ENCODE measurements at regions not wholly inside any gene's neighbourhood (a gene's known extent, or its start where the extent isn't known, plus 50 kb on each side); places are given as distances from the start of the nearest gene placed in this dataset.

DNA sequence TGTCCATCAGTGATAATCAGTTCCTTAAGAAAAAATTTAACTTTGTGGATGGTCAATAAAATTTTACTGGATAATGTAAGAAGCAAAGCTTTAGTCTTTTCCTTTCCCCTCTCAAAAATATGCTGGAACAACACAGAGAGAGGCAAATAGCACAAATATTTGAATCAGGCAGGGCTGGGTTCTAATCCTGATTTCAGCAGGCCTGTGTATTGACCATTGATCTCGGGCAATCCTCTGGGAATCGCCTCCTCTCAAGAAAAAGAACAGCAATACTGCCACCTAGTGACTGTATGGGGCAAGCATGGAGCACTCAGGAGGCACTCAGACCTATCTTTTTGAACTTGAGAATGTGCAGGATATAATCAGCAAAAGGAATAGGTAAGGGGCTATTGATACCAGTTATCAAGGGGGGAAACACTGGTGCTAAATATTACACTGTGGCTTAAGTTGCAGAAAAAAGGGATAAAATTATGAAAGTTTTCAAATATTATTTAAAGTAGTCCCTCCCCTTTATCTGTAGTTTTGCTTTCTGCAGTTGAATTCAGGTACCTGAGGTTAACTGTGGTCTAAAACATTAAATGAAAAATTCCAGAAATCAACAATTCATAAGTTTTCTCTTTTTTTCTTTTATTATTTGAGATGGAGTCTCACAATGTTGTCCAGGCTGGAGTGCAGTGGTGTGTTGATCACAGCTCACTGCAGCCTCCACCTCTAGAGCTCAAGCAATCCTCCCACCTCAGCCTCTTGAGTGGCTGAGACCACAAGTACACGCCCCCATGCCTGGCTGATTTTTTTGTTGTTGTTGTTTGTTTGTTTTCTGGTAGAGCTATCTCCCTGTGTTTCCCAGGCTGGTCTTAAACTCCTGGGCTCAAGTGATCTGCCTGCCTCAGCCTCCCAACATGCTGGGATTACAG is 91.8 kb upstream of the NHSL1 start:
- peaks cover 23% of the 10 kb centered on the region for H3K4me1 Mint-ChIP-seq

GRCh38 chr6:138592749-138593123 is 93.4 kb upstream of the NHSL1 start:
- peak overlapping the region; percentile 67 for H3K4me3 Mint-ChIP-seq
- no peaks in the 10 kb centered on the region for H3K27me3 Mint-ChIP-seq
- H3K27ac Mint-ChIP-seq, result peak overlapping the region; percentile 55
- POLR2A ChIA-PET, result no interaction called here
- ATAC-seq (ENCODE audit: low read depth) (peak; percentile 6), DNase-seq (no peak)
- no peaks in the 10 kb centered on the region for H3K9me3 Mint-ChIP-seq
- H3K36me3 Mint-ChIP-seq, result no peaks in the 10 kb centered on the region
- H3K4me1 Mint-ChIP-seq, result peaks cover 19% of the 10 kb centered on the region

More for the DNA sequence above, 91.8 kb upstream of the NHSL1 start:
- H3K36me3 Mint-ChIP-seq, result no peaks in the 10 kb centered on the region
- no peak overlapping the region for H3K4me3 Mint-ChIP-seq
- no peak overlapping the region for H3K27ac Mint-ChIP-seq
- POLR2A ChIA-PET, result no interaction called here
- no peak for DNase-seq
- peak; percentile 53 for ATAC-seq (ENCODE audit: low read depth)
- H3K27me3 Mint-ChIP-seq, result no peaks in the 10 kb centered on the region
- H3K9me3 Mint-ChIP-seq, result no peaks in the 10 kb centered on the region

- Mint-ChIP-seq H3K27ac (peak overlapping the region; percentile 55), H3K4me3 (peak overlapping the region; percentile 67), H3K9me3 (no peaks in the 10 kb centered on the region), H3K27me3 (no peaks in the 10 kb centered on the region), H3K4me1 (peaks cover 19% of the 10 kb centered on the region), H3K36me3 (no peaks in the 10 kb centered on the region)
- ATAC-seq (ENCODE audit: low read depth) (peak; percentile 69), DNase-seq (no peak)
- POLR2A ChIA-PET, result no interaction called here
Observed at GRCh38 chr6:138593124-138593877, 94.0 kb upstream of the NHSL1 start.

DNA sequence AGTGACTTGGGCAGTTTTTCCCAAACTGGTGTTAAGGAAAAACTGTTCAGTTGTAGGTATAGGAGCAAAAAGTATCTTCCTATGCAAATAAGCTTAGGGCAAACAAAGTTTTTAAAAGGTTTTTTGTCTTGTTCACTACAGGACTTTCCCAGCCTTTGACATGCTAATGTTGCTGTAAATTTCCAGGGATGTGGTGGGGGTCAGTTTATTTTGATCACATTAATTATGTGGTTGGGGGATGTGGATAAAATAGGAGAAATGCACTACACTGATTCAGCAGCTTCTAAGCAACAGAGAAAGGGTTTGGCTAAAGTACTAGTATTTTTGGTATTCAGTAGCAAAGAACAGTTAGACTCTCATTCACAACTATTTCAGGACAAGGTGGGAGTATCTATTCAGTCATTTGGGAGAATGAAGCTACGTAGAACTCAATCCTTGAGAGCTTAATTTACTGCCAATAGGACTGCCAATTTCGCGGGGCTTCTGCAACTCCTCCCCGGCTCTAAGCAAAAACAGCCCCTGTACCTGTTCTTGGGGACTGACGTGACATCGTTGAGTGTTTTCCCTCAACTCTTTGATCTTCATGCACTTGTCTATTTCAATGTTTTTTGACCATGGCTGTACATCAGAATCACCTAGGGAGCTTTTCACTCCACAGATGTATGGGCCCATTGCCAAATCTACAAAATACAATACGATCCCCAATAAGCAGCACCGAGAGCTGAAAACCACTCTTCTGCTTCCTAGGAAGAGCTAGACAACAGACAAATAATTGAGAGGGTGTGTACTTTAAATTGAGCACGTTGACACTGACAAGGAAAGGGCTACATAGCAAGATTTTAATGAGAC is 94.8 kb upstream of the NHSL1 start:
- H3K36me3 Mint-ChIP-seq, result no peaks in the 10 kb centered on the region
- no peak overlapping the region for H3K27ac Mint-ChIP-seq
- H3K27me3 Mint-ChIP-seq, result no peaks in the 10 kb centered on the region
- POLR2A ChIA-PET, result no interaction called here
- peaks cover 16% of the 10 kb centered on the region for H3K4me1 Mint-ChIP-seq
- DNase-seq (no peak), ATAC-seq (ENCODE audit: low read depth) (no peak)
- no peak overlapping the region for H3K4me3 Mint-ChIP-seq
- H3K9me3 Mint-ChIP-seq, result no peaks in the 10 kb centered on the region

DNA sequence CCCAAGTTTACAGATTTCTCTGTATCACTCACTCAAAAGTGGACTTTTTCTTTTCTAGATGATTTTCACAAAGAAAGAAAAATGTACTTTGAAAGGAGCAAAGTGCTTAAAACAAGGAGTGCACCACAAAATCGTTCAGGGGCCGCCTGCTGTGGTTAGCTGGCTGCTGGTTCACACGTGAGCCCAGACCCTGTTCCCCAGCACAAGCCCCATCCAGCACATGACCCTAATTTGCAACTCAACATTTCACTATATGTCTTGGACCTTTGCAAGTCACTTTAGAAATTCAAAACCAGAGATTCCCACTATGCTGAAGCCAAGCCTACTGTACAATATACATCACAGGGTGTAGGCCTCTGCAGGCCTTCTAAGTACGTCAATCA is 95.5 kb upstream of the NHSL1 start:
- ATAC-seq (ENCODE audit: low read depth), result no peak
- H3K4me1 Mint-ChIP-seq, result peaks cover 16% of the 10 kb centered on the region
- no peak overlapping the region for H3K27ac Mint-ChIP-seq
- POLR2A ChIA-PET, result no interaction called here
- H3K9me3 Mint-ChIP-seq, result no peaks in the 10 kb centered on the region
- H3K4me3 Mint-ChIP-seq, result no peak overlapping the region
- no peak for DNase-seq
- no peaks in the 10 kb centered on the region for H3K36me3 Mint-ChIP-seq
- H3K27me3 Mint-ChIP-seq, result peaks cover 3% of the 10 kb centered on the region

DNA sequence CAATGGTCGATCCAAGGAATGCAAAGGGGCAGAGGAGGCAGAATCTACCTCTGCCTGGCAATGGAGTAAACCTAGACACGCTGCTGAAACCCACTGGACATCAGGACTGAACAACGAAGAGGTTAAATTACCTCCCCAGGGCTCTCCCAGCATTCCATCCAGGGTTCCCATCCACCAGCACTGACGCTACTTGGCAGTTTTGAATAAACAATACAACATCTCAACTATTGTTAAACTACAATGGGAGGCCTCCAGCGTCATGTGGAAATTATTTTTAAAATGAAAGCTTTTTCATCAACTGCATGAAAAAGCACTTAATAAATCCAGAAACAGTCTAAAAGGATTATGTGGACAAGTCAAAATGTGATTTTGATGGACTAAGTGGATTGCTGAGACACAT is 96.8 kb upstream of the NHSL1 start:
- peaks cover 16% of the 10 kb centered on the region for H3K4me1 Mint-ChIP-seq
- no peaks in the 10 kb centered on the region for H3K36me3 Mint-ChIP-seq

DNA sequence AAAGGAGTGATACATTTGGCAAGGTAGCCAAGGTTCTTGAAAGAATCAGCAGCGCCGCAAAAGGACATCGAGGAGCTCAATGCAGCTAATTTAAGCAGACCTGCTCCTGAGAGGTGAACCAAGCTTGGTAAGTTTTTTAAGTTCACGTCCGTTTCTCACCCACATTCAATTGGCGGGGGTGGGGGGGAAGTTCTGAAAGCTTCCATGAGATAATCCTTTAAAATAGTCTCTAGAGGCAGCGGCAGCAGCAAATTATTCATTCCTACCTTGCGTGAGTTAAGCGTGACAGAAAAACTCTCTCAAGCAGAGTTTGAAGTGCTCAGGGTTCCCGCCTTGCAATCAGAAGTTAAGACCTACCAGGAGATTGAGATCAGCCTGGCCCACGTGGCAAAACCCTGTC is 97.3 kb upstream of the NHSL1 start:
- H3K4me1 Mint-ChIP-seq, result peaks cover 16% of the 10 kb centered on the region
- DNase-seq (no peak), ATAC-seq (ENCODE audit: low read depth) (no peak)
- POLR2A ChIA-PET, result no interaction called here
- H3K4me3 Mint-ChIP-seq, result no peak overlapping the region
- no peak overlapping the region for H3K27ac Mint-ChIP-seq
- no peaks in the 10 kb centered on the region for H3K9me3 Mint-ChIP-seq
- no peaks in the 10 kb centered on the region for H3K36me3 Mint-ChIP-seq
- peaks cover 11% of the 10 kb centered on the region for H3K27me3 Mint-ChIP-seq

More for the DNA sequence above, 96.8 kb upstream of the NHSL1 start:
- H3K27ac Mint-ChIP-seq, result no peak overlapping the region
- ATAC-seq (ENCODE audit: low read depth), result no peak
- peaks cover 9% of the 10 kb centered on the region for H3K27me3 Mint-ChIP-seq
- POLR2A ChIA-PET, result no interaction called here
- no peak overlapping the region for H3K4me3 Mint-ChIP-seq
- no peaks in the 10 kb centered on the region for H3K9me3 Mint-ChIP-seq
- no peak for DNase-seq

DNA sequence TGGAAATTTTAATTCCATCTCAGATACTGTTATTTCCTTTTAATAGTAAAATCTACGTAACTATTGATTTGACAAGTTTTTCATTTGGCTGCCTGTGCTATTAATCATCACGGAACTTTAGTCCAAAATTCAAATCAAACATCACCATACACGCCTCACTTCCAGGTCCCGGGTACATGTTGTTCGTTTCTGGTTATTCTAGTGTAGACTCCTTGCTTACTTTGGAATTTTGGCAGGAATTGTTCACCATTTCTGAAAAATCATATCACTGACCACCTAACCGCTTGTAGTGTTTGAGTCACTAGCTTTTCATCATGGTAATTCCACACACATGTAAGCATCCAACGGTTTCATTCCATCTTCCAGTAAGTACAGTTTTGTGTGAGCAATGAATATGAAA is 98.0 kb upstream of the NHSL1 start:
- DNase-seq, result no peak
- H3K4me1 Mint-ChIP-seq, result peaks cover 16% of the 10 kb centered on the region
- H3K4me3 Mint-ChIP-seq, result no peak overlapping the region
- POLR2A ChIA-PET, result no interaction called here
- peaks cover 12% of the 10 kb centered on the region for H3K27me3 Mint-ChIP-seq
- H3K9me3 Mint-ChIP-seq, result no peaks in the 10 kb centered on the region
- no peak for ATAC-seq (ENCODE audit: low read depth)
- no peaks in the 10 kb centered on the region for H3K36me3 Mint-ChIP-seq
- no peak overlapping the region for H3K27ac Mint-ChIP-seq

- peaks cover 3% of the 10 kb centered on the region for H3K4me1 Mint-ChIP-seq
- no peak overlapping the region for H3K4me3 Mint-ChIP-seq
- no peaks in the 10 kb centered on the region for H3K9me3 Mint-ChIP-seq
- no peak overlapping the region for H3K27ac Mint-ChIP-seq
- ATAC-seq (ENCODE audit: low read depth), result no peak
- H3K27me3 Mint-ChIP-seq, result peaks cover 22% of the 10 kb centered on the region
- POLR2A ChIA-PET, result no interaction called here
- no peak for DNase-seq
- H3K36me3 Mint-ChIP-seq, result no peaks in the 10 kb centered on the region
Observed at GRCh38 chr6:138598562-138599173, 99.4 kb upstream of the NHSL1 start.

- no peaks in the 10 kb centered on the region for H3K4me1 Mint-ChIP-seq
- peaks cover 28% of the 10 kb centered on the region for H3K27me3 Mint-ChIP-seq
- ATAC-seq (ENCODE audit: low read depth), result no peak
- H3K4me3 Mint-ChIP-seq, result no peak overlapping the region
- H3K27ac Mint-ChIP-seq, result no peak overlapping the region
- DNase-seq, result no peak
- H3K36me3 Mint-ChIP-seq, result no peaks in the 10 kb centered on the region
- POLR2A ChIA-PET, result no interaction called here
- no peaks in the 10 kb centered on the region for H3K9me3 Mint-ChIP-seq
Observed at GRCh38 chr6:138600261-138600660, 101.0 kb upstream of the NHSL1 start.

- H3K9me3 Mint-ChIP-seq, result no peaks in the 10 kb centered on the region
- no peak overlapping the region for H3K4me3 Mint-ChIP-seq
- H3K36me3 Mint-ChIP-seq, result no peaks in the 10 kb centered on the region
- H3K4me1 Mint-ChIP-seq, result no peaks in the 10 kb centered on the region
- POLR2A ChIA-PET, result no interaction called here
- no peak overlapping the region for H3K27ac Mint-ChIP-seq
- H3K27me3 Mint-ChIP-seq, result peaks cover 29% of the 10 kb centered on the region
- ATAC-seq (ENCODE audit: low read depth) (no peak), DNase-seq (no peak)
Observed at GRCh38 chr6:138600726-138601125, 101.4 kb upstream of the NHSL1 start.

DNA sequence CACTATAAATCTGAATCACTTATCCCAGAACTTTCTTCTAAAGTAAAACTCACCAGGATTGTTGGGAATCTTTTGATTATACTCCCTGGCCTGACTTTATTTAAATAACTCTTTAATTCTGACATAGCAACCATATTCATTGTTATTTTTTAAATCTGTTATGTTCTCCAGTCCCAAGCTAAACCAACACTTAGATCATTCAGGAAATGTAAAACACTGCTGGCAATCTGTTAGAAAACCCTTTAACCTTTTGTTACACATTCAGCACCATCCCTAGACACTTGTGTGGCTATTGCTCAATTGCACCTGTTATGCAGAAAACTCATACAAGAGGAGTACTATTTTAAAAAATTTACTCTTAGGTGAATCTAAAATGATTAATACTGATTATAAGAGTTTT is 101.8 kb upstream of the NHSL1 start:
- Mint-ChIP-seq H3K36me3 (no peaks in the 10 kb centered on the region), H3K27ac (no peak overlapping the region), H3K4me1 (no peaks in the 10 kb centered on the region), H3K27me3 (peaks cover 31% of the 10 kb centered on the region), H3K9me3 (no peaks in the 10 kb centered on the region), H3K4me3 (no peak overlapping the region)
- POLR2A ChIA-PET, result no interaction called here
- no peak for ATAC-seq (ENCODE audit: low read depth)
- DNase-seq, result no peak

- no peak for DNase-seq
- ATAC-seq (ENCODE audit: low read depth), result no peak
- no peak overlapping the region for H3K27ac Mint-ChIP-seq
- no peaks in the 10 kb centered on the region for H3K9me3 Mint-ChIP-seq
- no peak overlapping the region for H3K4me3 Mint-ChIP-seq
- POLR2A ChIA-PET, result no interaction called here
- H3K36me3 Mint-ChIP-seq, result no peaks in the 10 kb centered on the region
- H3K27me3 Mint-ChIP-seq, result peaks cover 35% of the 10 kb centered on the region
- H3K4me1 Mint-ChIP-seq, result no peaks in the 10 kb centered on the region
Observed at GRCh38 chr6:138605958-138606357, 106.7 kb upstream of the NHSL1 start.
